ENCODE measurements at regions not wholly inside any gene's neighbourhood (a gene's known extent, or its start where the extent isn't known, plus 50 kb on each side); places are given as distances from the start of the nearest gene placed in this dataset.

DNA sequence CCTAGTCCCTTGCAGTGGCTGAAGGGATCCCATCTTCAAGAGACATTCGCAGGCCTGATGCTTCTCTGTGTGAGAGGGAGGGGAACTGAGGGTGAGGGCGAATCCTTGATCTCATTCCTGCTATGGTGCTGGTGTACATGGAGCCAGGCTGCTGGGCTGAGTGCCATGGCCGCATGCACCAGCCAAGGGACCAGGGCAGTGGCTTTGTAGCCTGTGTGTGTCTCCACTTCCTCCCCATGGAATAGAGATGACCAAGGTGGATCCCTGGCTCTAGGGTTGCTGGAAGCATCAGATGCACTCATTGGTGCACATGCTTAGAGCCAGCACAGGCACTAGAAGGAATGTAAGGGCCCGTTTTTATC is 195.0 kb downstream of the FOXL1 start:
- TF ChIP-seq, protein P1, sequence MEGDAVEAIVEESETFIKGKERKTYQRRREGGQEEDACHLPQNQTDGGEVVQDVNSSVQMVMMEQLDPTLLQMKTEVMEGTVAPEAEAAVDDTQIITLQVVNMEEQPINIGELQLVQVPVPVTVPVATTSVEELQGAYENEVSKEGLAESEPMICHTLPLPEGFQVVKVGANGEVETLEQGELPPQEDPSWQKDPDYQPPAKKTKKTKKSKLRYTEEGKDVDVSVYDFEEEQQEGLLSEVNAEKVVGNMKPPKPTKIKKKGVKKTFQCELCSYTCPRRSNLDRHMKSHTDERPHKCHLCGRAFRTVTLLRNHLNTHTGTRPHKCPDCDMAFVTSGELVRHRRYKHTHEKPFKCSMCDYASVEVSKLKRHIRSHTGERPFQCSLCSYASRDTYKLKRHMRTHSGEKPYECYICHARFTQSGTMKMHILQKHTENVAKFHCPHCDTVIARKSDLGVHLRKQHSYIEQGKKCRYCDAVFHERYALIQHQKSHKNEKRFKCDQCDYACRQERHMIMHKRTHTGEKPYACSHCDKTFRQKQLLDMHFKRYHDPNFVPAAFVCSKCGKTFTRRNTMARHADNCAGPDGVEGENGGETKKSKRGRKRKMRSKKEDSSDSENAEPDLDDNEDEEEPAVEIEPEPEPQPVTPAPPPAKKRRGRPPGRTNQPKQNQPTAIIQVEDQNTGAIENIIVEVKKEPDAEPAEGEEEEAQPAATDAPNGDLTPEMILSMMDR (IDR thresholded peaks at IDR 0.05) = no peak
- no peak for TF ChIP-seq POLR2A (IDR thresholded peaks at IDR 0.05)
